ENCODE measurements at regions not wholly inside any gene's neighbourhood (a gene's known extent, or its start where the extent isn't known, plus 50 kb on each side); places are given as distances from the start of the nearest gene placed in this dataset.

DNA sequence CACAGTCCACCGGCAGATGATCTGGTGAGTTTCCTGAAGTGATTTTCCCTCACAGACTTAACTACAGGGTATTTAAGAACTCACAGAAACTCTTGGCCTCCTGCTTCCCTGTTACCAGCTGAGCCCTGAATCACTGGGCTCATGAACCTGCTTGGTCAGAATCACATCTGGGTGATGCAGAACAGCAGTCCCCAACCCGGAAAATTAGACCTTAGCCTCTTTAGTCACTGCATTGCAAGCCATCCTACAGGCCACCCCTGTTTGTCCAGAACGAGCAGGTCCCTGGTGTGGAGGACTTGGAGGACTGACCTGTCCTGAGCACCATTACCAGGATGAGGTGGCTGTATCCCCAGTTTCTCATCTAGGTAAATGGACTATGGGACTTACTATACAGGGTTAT lies 539.2 kb downstream of the TNS3 start:
- no peak overlapping the region for H2BK120ac ChIP-seq (ENCODE audit: low read depth, low read length)
- POLR2A ChIA-PET (ENCODE audit: unreplicated experiment) = no interaction called here
- no peak overlapping the region for H2BK20ac ChIP-seq (ENCODE audit: low read depth, low read length)
- H3K9ac ChIP-seq (ENCODE audit: low read depth, low read length) = no peak overlapping the region
- H3K14ac ChIP-seq (replicated peaks; ENCODE audit: low read depth, low read length) = no peak overlapping the region
- H3K27me3 ChIP-seq (ENCODE audit: control insufficient read depth, insufficient read depth, low read length) = peaks cover 8% of the 10 kb centered on the region
- no peaks in the 10 kb centered on the region for H3K9me3 ChIP-seq (ENCODE audit: control insufficient read depth, insufficient read depth, low read length)
- H3K27ac ChIP-seq (ENCODE audit: insufficient read depth, low read length) = no peak overlapping the region
- H4K8ac ChIP-seq (ENCODE audit: low read depth in 2 of 2, low read length in 2 of 2) = no peak overlapping the region
- no TSS peak for BruUV-seq (replicated peaks)
- no peak overlapping the region for H3K18ac ChIP-seq (ENCODE audit: low read depth, low read length)
- H2AFZ ChIP-seq (replicated peaks; ENCODE audit: low read length, poor library complexity) = no peak overlapping the region
- no peak overlapping the region for H4K5ac ChIP-seq (ENCODE audit: low read depth, low read length)
- no peak overlapping the region for H3K4me3 ChIP-seq (ENCODE audit: insufficient read depth, low read depth, low read length)
- H2BK5ac ChIP-seq (ENCODE audit: low read depth, low read length, poor library complexity, severe bottlenecking) = no peak overlapping the region
- peaks cover 3% of the 10 kb centered on the region; the same call in 1 of the 2 replicates for H3K9me1 ChIP-seq (ENCODE audit: insufficient read depth, low read length)
- H4K20me1 ChIP-seq (ENCODE audit: insufficient read depth, low read length) = no peaks in the 10 kb centered on the region
- H3K4me2 ChIP-seq (ENCODE audit: low read depth, low read length) = no peak overlapping the region
- dilution Hi-C loops (cut with HindIII; ENCODE audit: low sequenced_read_pairs, unreplicated experiment) = no loop called here
- TF ChIP-seq, protein P1, sequence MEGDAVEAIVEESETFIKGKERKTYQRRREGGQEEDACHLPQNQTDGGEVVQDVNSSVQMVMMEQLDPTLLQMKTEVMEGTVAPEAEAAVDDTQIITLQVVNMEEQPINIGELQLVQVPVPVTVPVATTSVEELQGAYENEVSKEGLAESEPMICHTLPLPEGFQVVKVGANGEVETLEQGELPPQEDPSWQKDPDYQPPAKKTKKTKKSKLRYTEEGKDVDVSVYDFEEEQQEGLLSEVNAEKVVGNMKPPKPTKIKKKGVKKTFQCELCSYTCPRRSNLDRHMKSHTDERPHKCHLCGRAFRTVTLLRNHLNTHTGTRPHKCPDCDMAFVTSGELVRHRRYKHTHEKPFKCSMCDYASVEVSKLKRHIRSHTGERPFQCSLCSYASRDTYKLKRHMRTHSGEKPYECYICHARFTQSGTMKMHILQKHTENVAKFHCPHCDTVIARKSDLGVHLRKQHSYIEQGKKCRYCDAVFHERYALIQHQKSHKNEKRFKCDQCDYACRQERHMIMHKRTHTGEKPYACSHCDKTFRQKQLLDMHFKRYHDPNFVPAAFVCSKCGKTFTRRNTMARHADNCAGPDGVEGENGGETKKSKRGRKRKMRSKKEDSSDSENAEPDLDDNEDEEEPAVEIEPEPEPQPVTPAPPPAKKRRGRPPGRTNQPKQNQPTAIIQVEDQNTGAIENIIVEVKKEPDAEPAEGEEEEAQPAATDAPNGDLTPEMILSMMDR (conservative IDR thresholded peaks at IDR 0.05; ENCODE audit: low read depth, low read length) = no peak
- TF ChIP-seq CEBPB (IDR thresholded peaks at IDR 0.05; ENCODE audit: low read depth, low read length) (no peak), FOS (IDR thresholded peaks at IDR 0.05; ENCODE audit: low read depth, low read length) (no peak), MAZ (IDR thresholded peaks at IDR 0.05; ENCODE audit: borderline replicate concordance, low read depth, low read length) (no peak), RCOR1 (IDR thresholded peaks at IDR 0.05; ENCODE audit: insufficient replicate concordance, low read length) (no peak), RAD21 (IDR thresholded peaks at IDR 0.05; ENCODE audit: low read length) (no peak), MXI1 (IDR thresholded peaks at IDR 0.05; ENCODE audit: borderline replicate concordance, low read depth, low read length) (no peak), NFE2L2 (IDR thresholded peaks at IDR 0.05; ENCODE audit: low read depth, low read length) (no peak), SMC3 (IDR thresholded peaks at IDR 0.05; ENCODE audit: low read depth, low read length) (no peak), MAFK (IDR thresholded peaks at IDR 0.05; ENCODE audit: low read depth, low read length) (no peak), CHD1 (IDR thresholded peaks at IDR 0.05; ENCODE audit: low read depth, low read length) (no peak)
- TF ChIP-seq, protein P2, sequence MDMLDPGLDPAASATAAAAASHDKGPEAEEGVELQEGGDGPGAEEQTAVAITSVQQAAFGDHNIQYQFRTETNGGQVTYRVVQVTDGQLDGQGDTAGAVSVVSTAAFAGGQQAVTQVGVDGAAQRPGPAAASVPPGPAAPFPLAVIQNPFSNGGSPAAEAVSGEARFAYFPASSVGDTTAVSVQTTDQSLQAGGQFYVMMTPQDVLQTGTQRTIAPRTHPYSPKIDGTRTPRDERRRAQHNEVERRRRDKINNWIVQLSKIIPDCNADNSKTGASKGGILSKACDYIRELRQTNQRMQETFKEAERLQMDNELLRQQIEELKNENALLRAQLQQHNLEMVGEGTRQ (IDR thresholded peaks at IDR 0.05; ENCODE audit: low read depth, low read length) = no peak
- WGBS, 2 experiments (ENCODE audit: extremely low coverage in 2 of 2, insufficient read length in 1 of 2) = no CpG with 5 or more reads among the region's 3 CpGs
- peaks cover 5% of the 10 kb centered on the region; the same call in 1 of the 2 replicates for H3K4me1 ChIP-seq (ENCODE audit: control insufficient read depth, insufficient read depth, low read length)
- H2BK15ac ChIP-seq (ENCODE audit: low read depth, low read length) = no peak overlapping the region
- H4K91ac ChIP-seq (ENCODE audit: insufficient read depth, low read depth, low read length) = no peak overlapping the region
- H3K23ac ChIP-seq (ENCODE audit: low read depth, low read length) = no peak overlapping the region
- H3K56ac ChIP-seq (ENCODE audit: extremely low read depth, insufficient read depth, low read length) = no peak overlapping the region
- no peaks in the 10 kb centered on the region for H3K36me3 ChIP-seq (ENCODE audit: control insufficient read depth, insufficient read depth, low read length)
- ATAC-seq (ENCODE audit: low read depth) (no peak), DNase-seq (no peak)
- H3K4ac ChIP-seq (ENCODE audit: low read depth, low read length) = no peak overlapping the region
- in situ Hi-C loops (cut with MboI; ENCODE audit: low sequenced_read_pairs) = no loop called here
- no peak overlapping the region for H2AK5ac ChIP-seq (ENCODE audit: low read depth, low read length)
- CTCF ChIA-PET = no interaction called here
- H2AK9ac ChIP-seq (replicated peaks; ENCODE audit: low read depth, low read length, poor library complexity) = no peak overlapping the region
- no peaks in the 10 kb centered on the region for H3K79me1 ChIP-seq (ENCODE audit: low read depth in 1 of 2, low read length in 2 of 2)
- intact Hi-C loops (cut with micrococcal nuclease) = no loop called here

Data from IMR-90 (cell line).